HCT116 (cell line): ENCODE measurements at regions not wholly inside any gene's neighbourhood (a gene's known extent, or its start where the extent isn't known, plus 50 kb on each side); places are given as distances from the start of the nearest gene placed in this dataset.

Experiments
- ATAC-seq: fragments of 200-7000 bp; cut with Tn5 transposase; 2 replicates; pipeline ENCODE4 v1.9.1; 2020; ENCODE audit warnings: mild to moderate bottlenecking, moderate library complexity
- BruUV-seq: library from RNA; stranded (reverse); fragments of 400-500 nt; replicated peaks from 2 replicates; lab custom pipeline; 2021; lab: Mats Ljungman, UMichigan
- CTCF ChIA-PET: fragments of 300-600 bp; sonication (Branson Sonifier 250); formaldehyde crosslinking; loops from one replicate; lab custom pipeline; 2021; ENCODE audit warnings: antibody characterized with exemption; lab: Charles Lee
- POLR2A ChIA-PET: fragments of 300-600, 350-600 bp; sonication (Branson Sonifier 250); formaldehyde crosslinking; loops from one replicate; lab custom pipeline; 2021; ENCODE audit warnings: antibody characterized with exemption; lab: Charles Lee
- RAD21 ChIA-PET, 2 experiments: fragments of 300-600 bp; sonication (Branson Sonifier 250); formaldehyde crosslinking; loops; one replicate each; lab custom pipeline; 2023; ENCODE audit warnings: low total read pairs in 2 of 2; ENCODE audit not compliant: uncharacterized antibody in 2 of 2, unreplicated experiment in 2 of 2, low non-redundant PET in 1 of 2; lab: Charles Lee
- DNase-seq: peaks from one replicate; pipeline ENCODE4 v3.0.0-alpha.2; 2010; ENCODE audit warnings: low read depth, low spot score
- H2AFZ ChIP-seq: fragments of 200-600 bp; shearing (Covaris generic), sonication (generic); 2 replicates; pipeline ENCODE4 v1.6.1; 2017; ENCODE audit warnings: low read depth, mixed run types, mixed read lengths, antibody characterized with exemption, low read length; ENCODE audit not compliant: poor library complexity, severe bottlenecking
- H3K27ac ChIP-seq: 2 replicates; pipeline ENCODE4 v1.5.1; 2012; ENCODE audit warnings: low read depth, low read length
- H3K27me3 ChIP-seq: fragments of 200-600 bp; sonication (generic); 2 replicates; pipeline ENCODE4 v1.6.1; 2016; ENCODE audit warnings: mixed run types, low read length, mixed read lengths; ENCODE audit not compliant: insufficient read depth
- H3K36me3 ChIP-seq, 2 experiments: fragments of 200-500 bp in 1 of 2; fragments of 200-600 bp in 1 of 2; sonication (Bioruptor generic) in 1 of 2; sonication (generic) in 1 of 2; 2 replicates each; pipeline versions ENCODE4 v1.5.1 to v1.6.1; 2014 to 2016; ENCODE audit warnings: low read length in 2 of 2, inconsistent platforms in 1 of 2, mixed read lengths in 1 of 2, mixed run types in 1 of 2; ENCODE audit not compliant: insufficient read depth in 2 of 2, control insufficient read depth in 1 of 2
- H3K4me1 ChIP-seq, 2 experiments: fragments of 200-600 bp in 1 of 2; sonication (generic) in 1 of 2; 2 replicates each; pipeline versions ENCODE4 v1.5.1 to v1.6.1; 2012 to 2017; ENCODE audit warnings: low read length in 2 of 2, inconsistent platforms in 1 of 2, mild to moderate bottlenecking in 1 of 2, mixed read lengths in 1 of 2, mixed run types in 1 of 2, moderate library complexity in 1 of 2; ENCODE audit not compliant: insufficient read depth in 2 of 2, control insufficient read depth in 1 of 2
- H3K4me2 ChIP-seq: fragments of 200-600 bp; sonication (generic); 2 replicates; pipeline ENCODE4 v1.6.1; 2017; ENCODE audit warnings: mixed run types, low read length, mixed read lengths
- H3K4me3 ChIP-seq, 2 experiments: fragments of 200-600 bp in 1 of 2; sonication (generic) in 1 of 2; replicated peaks in 1 of 2; 2 replicates each; pipeline ENCODE4 v1.5.1; 2011 to 2016; ENCODE audit warnings: low read length in 2 of 2, control low read depth in 1 of 2, low read depth in 1 of 2, mild to moderate bottlenecking in 1 of 2, mixed read lengths in 1 of 2, mixed run types in 1 of 2
- H3K79me2 ChIP-seq: fragments of 200-600 bp; sonication (generic); 2 replicates; pipeline ENCODE4 v1.6.1; 2017; ENCODE audit warnings: mild to moderate bottlenecking, mixed run types, low read length, moderate library complexity, mixed read lengths; ENCODE audit not compliant: insufficient read depth
- H3K9ac ChIP-seq: fragments of 200-600 bp; sonication (generic); 2 replicates; pipeline ENCODE4 v1.6.1; 2016; ENCODE audit warnings: low read length, mixed read lengths
- H3K9me2 ChIP-seq: fragments of 200-600 bp; sonication (generic), shearing (Covaris generic); 2 replicates; pipeline ENCODE4 v1.6.1; 2017; ENCODE audit warnings: mixed run types, mild to moderate bottlenecking, moderate library complexity; ENCODE audit not compliant: insufficient read depth
- H3K9me3 ChIP-seq, 2 experiments: fragments of 200-500 bp in 1 of 2; fragments of 200-600 bp in 1 of 2; sonication (Bioruptor generic) in 1 of 2; sonication (generic) in 1 of 2; 2 replicates each; pipeline ENCODE4 v1.6.1; 2014 to 2017; ENCODE audit warnings: low read length in 2 of 2, mixed read lengths in 2 of 2, inconsistent platforms in 1 of 2, low read depth in 1 of 2, mild to moderate bottlenecking in 1 of 2, mixed run types in 1 of 2, moderate library complexity in 1 of 2; ENCODE audit not compliant: control insufficient read depth in 1 of 2, insufficient read depth in 1 of 2
- H4K20me1 ChIP-seq: fragments of 200-600 bp; sonication (generic), shearing (Covaris generic); 2 replicates; pipeline ENCODE4 v1.6.1; 2017; ENCODE audit warnings: mixed run types, mild to moderate bottlenecking, moderate library complexity; ENCODE audit not compliant: insufficient read depth
- EZH2phosphoT487 ChIP-seq: fragments of 200-600 bp; IDR thresholded peaks from 2 replicates; pipeline ENCODE4 v1.6.1; 2018; ENCODE audit warnings: antibody characterized with exemption, borderline replicate concordance
- MAX ChIP-seq: IDR thresholded peaks from 2 replicates; pipeline ENCODE4 v1.6.1; 2012
- RAD21 ChIP-seq: IDR thresholded peaks from 2 replicates; pipeline ENCODE4 v1.6.1; 2012; ENCODE audit warnings: low read depth, mild to moderate bottlenecking
- REST ChIP-seq: IDR thresholded peaks from 2 replicates; pipeline ENCODE4 v1.6.1; 2012; ENCODE audit warnings: low read depth
- SIN3A ChIP-seq: IDR thresholded peaks from 2 replicates; pipeline ENCODE4 v1.6.1; 2012; ENCODE audit warnings: low read depth
- SP1 ChIP-seq: IDR thresholded peaks from 2 replicates; pipeline ENCODE4 v1.6.1; 2012; ENCODE audit warnings: low read depth
- SRF ChIP-seq: IDR thresholded peaks from 2 replicates; pipeline ENCODE4 v1.6.1; 2012; ENCODE audit warnings: low read depth
- TCF7L2 ChIP-seq: IDR thresholded peaks from 2 replicates; pipeline ENCODE4 v1.7.0; 2011; ENCODE audit warnings: borderline replicate concordance, inconsistent platforms; ENCODE audit not compliant: insufficient read depth, insufficient read length; ENCODE audit errors: extremely low read depth
- ZBTB33 ChIP-seq: IDR thresholded peaks from 2 replicates; pipeline ENCODE4 v1.6.1; 2011; ENCODE audit warnings: mild to moderate bottlenecking, low read length, moderate library complexity; ENCODE audit not compliant: insufficient replicate concordance; ENCODE audit errors: extremely low read depth
- intact Hi-C: fragments of 100-400 bp; cut with micrococcal nuclease; formaldehyde crosslinking; loops from 2 replicates; pipeline ENCODE4 v1.10.0; 2022

- Histone ChIP-seq H2AFZ (no peak overlapping the region), H3K9me2 (no peaks in the 10 kb centered on the region), H3K4me2 (no peak overlapping the region), H3K27ac (no peak overlapping the region), H3K36me3 (no peaks in the 10 kb centered on the region), H3K4me3 (no peak overlapping the region), H3K9ac (no peak overlapping the region), H3K27me3 (no peaks in the 10 kb centered on the region), H3K9me3 (no peaks in the 10 kb centered on the region), H3K4me1 (no peaks in the 10 kb centered on the region)
- DNase-seq (no peak), ATAC-seq (no peak)
- POLR2A ChIA-PET, result interaction anchor here (0.7 kb wide), 1 partner anchor 359 kb away, joined by 3 read pairs; no protein-coding TSS in a partner anchor
- no peak for TF ChIP-seq RAD21
- no peak for TF ChIP-seq ZBTB33
- no peak for TF ChIP-seq MAX
- TF ChIP-seq, all 23 proteins: peak for 0
- Histone ChIP-seq H4K20me1 (no peaks in the 10 kb centered on the region), H3K79me2 (no peaks in the 10 kb centered on the region)
- ChIA-PET CTCF (no interaction called here), RAD21 (no interaction called here)
- intact Hi-C loops, result no loop called here
- BruUV-seq, result no TSS peak
Measured at GRCh38 chr6:145270464-145270863, 464.9 kb downstream of the EPM2A start.

GRCh38 chr6:145271040-145271439, 464.3 kb downstream of the EPM2A start:
- Histone ChIP-seq H3K4me2 (no peak overlapping the region), H3K9ac (no peak overlapping the region), H3K4me3 (no peak overlapping the region), H3K27me3 (no peaks in the 10 kb centered on the region), H3K36me3 (no peaks in the 10 kb centered on the region), H3K4me1 (no peaks in the 10 kb centered on the region), H3K27ac (no peak overlapping the region), H3K9me3 (no peaks in the 10 kb centered on the region), H2AFZ (no peak overlapping the region), H3K79me2 (no peaks in the 10 kb centered on the region), H3K9me2 (no peaks in the 10 kb centered on the region), H4K20me1 (no peaks in the 10 kb centered on the region)
- no peak for ATAC-seq
- ChIA-PET CTCF (no interaction called here), POLR2A (interaction anchor here (0.7 kb wide), 1 partner anchor 358 kb away, joined by 3 read pairs; no protein-coding TSS in a partner anchor), RAD21 (no interaction called here)
- no peak for DNase-seq
- TF ChIP-seq SIN3A (no peak), ZBTB33 (no peak), EZH2phosphoT487 (no peak), TCF7L2 (no peak), REST (no peak), MAX (no peak), SRF (no peak), RAD21 (no peak), SP1 (no peak)
- BruUV-seq, result no TSS peak
- intact Hi-C loops, result no loop called here
